Endothelial cell of umbilical vein (primary cell): ENCODE measurements at regions not wholly inside any gene's neighbourhood (a gene's known extent, or its start where the extent isn't known, plus 50 kb on each side); places are given as distances from the start of the nearest gene placed in this dataset.

Experiments
- BruUV-seq: library from RNA; stranded (reverse); fragments of 400-500 nt; replicated peaks from 2 replicates; lab custom pipeline; 2021; lab: Mats Ljungman, UMichigan
- CTCF ChIA-PET: fragments of 300-600, 350-600 bp; sonication (Branson Sonifier 250); formaldehyde crosslinking; loops from one replicate; lab custom pipeline; 2021; ENCODE audit warnings: antibody characterized with exemption, inconsistent platforms; lab: Charles Lee
- POLR2A ChIA-PET: fragments of 300-600, 350-600 bp; sonication (Branson Sonifier 250); formaldehyde crosslinking; loops from one replicate; lab custom pipeline; 2021; ENCODE audit warnings: antibody characterized with exemption, inconsistent platforms; lab: Charles Lee
- DNase-seq: peaks from one replicate; pipeline ENCODE4 v3.0.0-alpha.2; 2011; ENCODE audit warnings: low read depth, low spot score
- FAIRE-seq: peaks from 2 replicates; lab custom pipeline; 2011; peaks lifted over from hg19 to GRCh38; lab: Jason Lieb, UNC
- H2AFZ ChIP-seq: 2 replicates; pipeline ENCODE4 v1.6.0; 2012; ENCODE audit warnings: low read depth, low read length, control low read depth, inconsistent platforms
- H3K27ac ChIP-seq: 2 replicates; pipeline ENCODE4 v1.5.1; 2011; ENCODE audit warnings: low read depth, mild to moderate bottlenecking, control low read depth, low read length, moderate library complexity; ENCODE audit not compliant: insufficient read depth
- H3K27me3 ChIP-seq, 2 experiments: 2 replicates each; pipeline versions ENCODE4 v1.6.0 to v1.6.1; 2011; ENCODE audit warnings: low read length in 2 of 2, mixed read lengths in 1 of 2; ENCODE audit not compliant: control insufficient read depth in 2 of 2, insufficient read depth in 2 of 2
- H3K36me3 ChIP-seq, 2 experiments: 2 replicates in 1 of 2; 3 replicates in 1 of 2; pipeline ENCODE4 v1.5.1; 2011; ENCODE audit warnings: low read length in 2 of 2, mild to moderate bottlenecking in 1 of 2, moderate library complexity in 1 of 2; ENCODE audit not compliant: control insufficient read depth in 2 of 2, insufficient read depth in 2 of 2; ENCODE audit errors: extremely low read depth in 1 of 2
- H3K4me1 ChIP-seq: 3 replicates; pipeline ENCODE4 v1.5.1; 2011; ENCODE audit warnings: mild to moderate bottlenecking, low read length; ENCODE audit not compliant: control insufficient read depth, insufficient read depth; ENCODE audit errors: extremely low read depth
- H3K4me2 ChIP-seq: 2 replicates; pipeline ENCODE4 v1.6.1; 2011; ENCODE audit warnings: low read length, control low read depth, mixed read lengths; ENCODE audit not compliant: insufficient read depth
- H3K4me3 ChIP-seq, 3 experiments: fragments of 200-600 bp in 1 of 3; sonication (generic), shearing (Covaris generic) in 1 of 3; replicated peaks in 1 of 3; 2 replicates each; pipeline ENCODE4 v1.5.1; 2011 to 2016; ENCODE audit warnings: control low read depth in 3 of 3, low read length in 3 of 3, mild to moderate bottlenecking in 2 of 3, inconsistent platforms in 1 of 3, low read depth in 1 of 3, moderate library complexity in 1 of 3; ENCODE audit not compliant: insufficient read depth in 1 of 3
- H3K79me2 ChIP-seq: 2 replicates; pipeline ENCODE4 v1.6.0; 2012; ENCODE audit warnings: low read length, inconsistent platforms; ENCODE audit not compliant: control insufficient read depth, insufficient read depth
- H3K9ac ChIP-seq: replicated peaks from 2 replicates; pipeline ENCODE3; 2011; ENCODE audit warnings: low read length, control low read depth; ENCODE audit not compliant: insufficient read depth; ENCODE audit errors: extremely low read depth
- H3K9me1 ChIP-seq: replicated peaks from 3 replicates; pipeline ENCODE4 v1.6.0; 2011; ENCODE audit warnings: mild to moderate bottlenecking, low read length; ENCODE audit not compliant: control insufficient read depth, insufficient read depth; ENCODE audit errors: extremely low read depth
- H3K9me3 ChIP-seq: replicated peaks from 2 replicates; pipeline ENCODE4 v1.5.1; 2012; ENCODE audit warnings: low read length, inconsistent platforms; ENCODE audit not compliant: control insufficient read depth, insufficient read depth
- H4K20me1 ChIP-seq: replicated peaks from 2 replicates; pipeline ENCODE3; 2011; ENCODE audit warnings: mild to moderate bottlenecking, low read length; ENCODE audit not compliant: control insufficient read depth, insufficient read depth; ENCODE audit errors: extremely low read depth
- EZH2 ChIP-seq: IDR thresholded peaks from 2 replicates; pipeline ENCODE4 v1.6.1; 2012; ENCODE audit warnings: borderline replicate concordance, low read depth, mild to moderate bottlenecking, moderate library complexity, low read length, inconsistent platforms; ENCODE audit not compliant: severe bottlenecking
- FOS ChIP-seq: IDR thresholded peaks from 2 replicates; pipeline ENCODE4 v1.6.1; 2011; ENCODE audit warnings: mild to moderate bottlenecking, low read length, moderate library complexity, borderline replicate concordance; ENCODE audit not compliant: insufficient read depth
- GATA2 ChIP-seq: IDR thresholded peaks from 2 replicates; pipeline ENCODE4 v1.7.0; 2011; ENCODE audit warnings: low read depth, mild to moderate bottlenecking, moderate library complexity, mixed read lengths, low read length; ENCODE audit not compliant: insufficient read length, insufficient read depth
- MYC ChIP-seq: IDR thresholded peaks from one replicate; pipeline ENCODE4 v1.6.1; 2011; ENCODE audit warnings: mild to moderate bottlenecking, low read depth, low read length
- POLR2A ChIP-seq: IDR thresholded peaks from 2 replicates; pipeline ENCODE4 v1.6.1; 2012; ENCODE audit warnings: low read depth, mild to moderate bottlenecking, control low read depth, low read length
- dilution Hi-C: fragments of 300-500 bp; cut with MboI; formaldehyde crosslinking; loops from one replicate; pipeline ENCODE4 v1.15.0; 2019; ENCODE audit warnings: low sequenced_read_pairs; ENCODE audit not compliant: extremely low pct_ligation_motif_present
- intact Hi-C: fragments of 100-400 bp; cut with micrococcal nuclease; formaldehyde crosslinking; loops from one replicate; pipeline ENCODE4 v1.10.0; 2022
- TF ChIP-seq, protein P1 (sequence below), 2 donors: IDR thresholded peaks; 1 replicate in 1 of 2; 2 replicates in 1 of 2; pipeline ENCODE4 v1.5.1; 2011; ENCODE audit warnings: low read length in 2 of 2, mild to moderate bottlenecking in 2 of 2, moderate library complexity in 2 of 2, control low read depth in 1 of 2, inconsistent platforms in 1 of 2, low read depth in 1 of 2; ENCODE audit not compliant: insufficient read depth in 1 of 2; ENCODE audit errors: extremely low read depth in 1 of 2

GRCh38 chr4:137361756-137362470 lies 170.4 kb downstream of the PCDH18 start:
- Histone ChIP-seq H3K4me2 (no peak overlapping the region), H3K79me2 (no peaks in the 10 kb centered on the region), H3K36me3 (no peaks in the 10 kb centered on the region), H3K4me1 (no peaks in the 10 kb centered on the region), H3K9me1 (no peaks in the 10 kb centered on the region), H3K27me3 (no peaks in the 10 kb centered on the region), H3K27ac (no peak overlapping the region), H4K20me1 (no peaks in the 10 kb centered on the region), H3K4me3 (no peak overlapping the region), H2AFZ (no peak overlapping the region), H3K9me3 (no peaks in the 10 kb centered on the region), H3K9ac (no peak overlapping the region)
- intact Hi-C loops (no loop called here), dilution Hi-C loops (no loop called here)
- no TSS peak for BruUV-seq
- POLR2A ChIA-PET, result no interaction called here
- DNase-seq (no peak), FAIRE-seq (no peak)
- TF ChIP-seq POLR2A (no peak), MYC (no peak), FOS (no peak), GATA2 (no peak), EZH2 (no peak)
- TF ChIP-seq, protein P1, sequence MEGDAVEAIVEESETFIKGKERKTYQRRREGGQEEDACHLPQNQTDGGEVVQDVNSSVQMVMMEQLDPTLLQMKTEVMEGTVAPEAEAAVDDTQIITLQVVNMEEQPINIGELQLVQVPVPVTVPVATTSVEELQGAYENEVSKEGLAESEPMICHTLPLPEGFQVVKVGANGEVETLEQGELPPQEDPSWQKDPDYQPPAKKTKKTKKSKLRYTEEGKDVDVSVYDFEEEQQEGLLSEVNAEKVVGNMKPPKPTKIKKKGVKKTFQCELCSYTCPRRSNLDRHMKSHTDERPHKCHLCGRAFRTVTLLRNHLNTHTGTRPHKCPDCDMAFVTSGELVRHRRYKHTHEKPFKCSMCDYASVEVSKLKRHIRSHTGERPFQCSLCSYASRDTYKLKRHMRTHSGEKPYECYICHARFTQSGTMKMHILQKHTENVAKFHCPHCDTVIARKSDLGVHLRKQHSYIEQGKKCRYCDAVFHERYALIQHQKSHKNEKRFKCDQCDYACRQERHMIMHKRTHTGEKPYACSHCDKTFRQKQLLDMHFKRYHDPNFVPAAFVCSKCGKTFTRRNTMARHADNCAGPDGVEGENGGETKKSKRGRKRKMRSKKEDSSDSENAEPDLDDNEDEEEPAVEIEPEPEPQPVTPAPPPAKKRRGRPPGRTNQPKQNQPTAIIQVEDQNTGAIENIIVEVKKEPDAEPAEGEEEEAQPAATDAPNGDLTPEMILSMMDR (IDR thresholded peaks at IDR 0.05; ENCODE audit: extremely low read depth in 1 of 2, insufficient read depth in 1 of 2, low read depth in 1 of 2, low read length in 2 of 2), result no peak
- CTCF ChIA-PET, result no interaction called here
